A549 (cell line): ENCODE measurements at regions not wholly inside any gene's neighbourhood (a gene's known extent, or its start where the extent isn't known, plus 50 kb on each side); places are given as distances from the start of the nearest gene placed in this dataset.

Experiments used
- ATAC-seq, 2 experiments: fragments of 200-7000 bp in 1 of 2; fragments of >200 bp in 1 of 2; cut with Nextera tagmentation in 1 of 2; cut with Tn5 transposase in 1 of 2; 3 replicates each; pipeline versions ENCODE4 v1.8.0 to v1.9.1; 2018 to 2020; ENCODE audit warnings: mild to moderate bottlenecking in 1 of 2, moderate library complexity in 1 of 2
- CTCF ChIA-PET: fragments of 300-600 bp; sonication (Branson Sonifier 250); formaldehyde crosslinking; extraction: SDS; loops from one replicate; lab custom pipeline; 2021; ENCODE audit warnings: antibody characterized with exemption, inconsistent platforms; lab: Yijun Ruan, JAX
- POLR2A ChIA-PET: fragments of 350-600 bp; formaldehyde crosslinking; extraction: SDS; loops from one replicate; lab custom pipeline; 2021; ENCODE audit warnings: antibody characterized with exemption, inconsistent platforms; lab: Yijun Ruan, JAX
- DNase-seq, 2 experiments: peaks; one replicate each; pipeline versions ENCODE4 v3.0.0 to v3.0.0-alpha.2; 2011 to 2016; ENCODE audit warnings: low read depth in 1 of 2, low spot score in 1 of 2
- FAIRE-seq: peaks from 2 replicates; lab custom pipeline; 2011; peaks lifted over from hg19 to GRCh38; lab: Jason Lieb, UNC
- H3K27ac ChIP-seq, 2 experiments: fragments of >200 bp; sonication (Bioruptor Twin); formaldehyde crosslinking; 3 replicates each; pipeline ENCODE4 v1.5.1; 2016 to 2017
- H3K4me1 ChIP-seq: fragments of >200 bp; sonication (Bioruptor Twin); formaldehyde crosslinking; 3 replicates; pipeline ENCODE4 v1.6.1; 2016
- H3K4me2 ChIP-seq: fragments of >200 bp; sonication (Bioruptor Twin); formaldehyde crosslinking; 3 replicates; pipeline ENCODE4 v1.6.1; 2016
- H3K4me3 ChIP-seq: fragments of >200 bp; sonication (Bioruptor Twin); formaldehyde crosslinking; 3 replicates; pipeline ENCODE4 v1.5.1; 2016
- H3K9me3 ChIP-seq: fragments of >200 bp; sonication (Bioruptor Twin); formaldehyde crosslinking; 3 replicates; pipeline ENCODE4 v1.6.1; 2016
- ATOH8 ChIP-seq: fragments of 250-450 bp; sonication (Bioruptor Pico); IDR thresholded peaks from 2 replicates; pipeline ENCODE4 v1.5.0; 2020; ENCODE audit warnings: low read depth, mild to moderate bottlenecking, moderate library complexity
- CBX8 ChIP-seq: fragments of 200-600 bp; sonication (generic); IDR thresholded peaks from 2 replicates; pipeline ENCODE4 v1.6.1; 2016
- CHD2 ChIP-seq: fragments of 150-350 bp; IDR thresholded peaks from 2 replicates; pipeline ENCODE4 v1.6.1; 2014; ENCODE audit warnings: low read length; ENCODE audit not compliant: partially characterized antibody
- CHD4 ChIP-seq: fragments of 200-600 bp; sonication (generic); IDR thresholded peaks from 2 replicates; pipeline ENCODE4 v1.6.1; 2016; ENCODE audit warnings: antibody characterized with exemption, mild to moderate bottlenecking, borderline replicate concordance
- EHF ChIP-seq: fragments of 250-450 bp; sonication (Bioruptor Pico); IDR thresholded peaks from 2 replicates; pipeline ENCODE4 v1.5.0; 2020; ENCODE audit warnings: mild to moderate bottlenecking
- FOSB ChIP-seq: fragments of 250-450 bp; sonication (Bioruptor Pico); IDR thresholded peaks from 2 replicates; pipeline ENCODE4 v1.5.0; 2020; ENCODE audit warnings: mild to moderate bottlenecking, moderate library complexity
- HEYL ChIP-seq: fragments of 250-450 bp; sonication (Bioruptor Pico); IDR thresholded peaks from 2 replicates; pipeline ENCODE4 v1.8.0; 2021; ENCODE audit warnings: mild to moderate bottlenecking, moderate library complexity
- HOXA7 ChIP-seq: fragments of 250-450 bp; sonication (Bioruptor Pico); IDR thresholded peaks from 2 replicates; pipeline ENCODE4 v1.5.0; 2020; ENCODE audit warnings: mild to moderate bottlenecking, moderate library complexity
- HOXB5 ChIP-seq: fragments of 250-450 bp; sonication (Bioruptor Pico); IDR thresholded peaks from 2 replicates; pipeline ENCODE4 v1.5.0; 2020; ENCODE audit warnings: mild to moderate bottlenecking, moderate library complexity
- JUN ChIP-seq, 2 experiments: fragments of >200 bp; sonication (Bioruptor Twin); formaldehyde crosslinking; IDR thresholded peaks; 2 replicates in 1 of 2; 3 replicates in 1 of 2; pipeline ENCODE4 v1.6.1; 2016 to 2017
- JUNB ChIP-seq: fragments of >200 bp; sonication (Bioruptor Twin); formaldehyde crosslinking; IDR thresholded peaks from 2 replicates; pipeline ENCODE4 v1.6.1; 2016
- MAFK ChIP-seq: fragments of 450-650 bp; IDR thresholded peaks from 2 replicates; pipeline ENCODE4 v1.6.1; 2014; ENCODE audit not compliant: partially characterized antibody
- MAZ ChIP-seq: fragments of 150-350 bp; IDR thresholded peaks from 2 replicates; pipeline ENCODE4 v1.6.1; 2014; ENCODE audit warnings: antibody characterized with exemption, low read depth, low read length, borderline replicate concordance
- POLR2AphosphoS2 ChIP-seq: conservative IDR thresholded peaks from 2 replicates; pipeline ENCODE4 v1.6.1; 2012; ENCODE audit warnings: low read length, improper control_type of control experiment, inconsistent platforms
- RARB ChIP-seq: fragments of 250-450 bp; sonication (Bioruptor Pico); IDR thresholded peaks from 2 replicates; pipeline ENCODE4 v1.8.0; 2021; ENCODE audit warnings: mild to moderate bottlenecking, moderate library complexity
- ZC3H11A ChIP-seq: fragments of 450-650 bp; IDR thresholded peaks from 2 replicates; pipeline ENCODE4 v1.6.1; 2014; ENCODE audit warnings: antibody characterized with exemption, mild to moderate bottlenecking
- ZNF302 ChIP-seq: fragments of 250-450 bp; sonication (Bioruptor Pico); IDR thresholded peaks from 2 replicates; pipeline ENCODE4 v1.9.0; 2021; ENCODE audit warnings: inconsistent platforms, mild to moderate bottlenecking, moderate library complexity
- ZSCAN20 ChIP-seq: fragments of 250-450 bp; sonication (Bioruptor Pico); IDR thresholded peaks from 2 replicates; pipeline ENCODE4 v1.8.0; 2022; ENCODE audit warnings: mild to moderate bottlenecking, moderate library complexity
- WGBS: methylation state at CpG from one replicate; pipeline ENCODE4 v1.1.6; 2017; ENCODE audit errors: missing lambda C conversion rate; 5-methylcytosine and 5-hydroxymethylcytosine counted together
- TF ChIP-seq, protein P1 (sequence below): IDR thresholded peaks from 2 replicates; pipeline ENCODE4 v1.6.1; 2012
- TF ChIP-seq, protein P2 (sequence below): fragments of 450-650 bp; IDR thresholded peaks from 2 replicates; pipeline ENCODE4 v1.6.1; 2014; ENCODE audit warnings: antibody characterized with exemption
- TF ChIP-seq, protein P3 (sequence below): fragments of 150-350 bp; IDR thresholded peaks from 2 replicates; pipeline ENCODE4 v1.6.1; 2014; ENCODE audit warnings: low read depth, mild to moderate bottlenecking, low read length

- no peaks in the 10 kb centered on the region for H3K9me3 ChIP-seq
- TF ChIP-seq JUNB (no peak), RARB (CRISPR knock-in tag) (no peak), MAZ (no peak), JUN (IDR thresholded peaks at IDR 0.05) (no peak), HOXB5 (CRISPR knock-in tag) (no peak), ZC3H11A (no peak), HOXA7 (CRISPR knock-in tag) (no peak), MAFK (no peak), ATOH8 (CRISPR knock-in tag) (no peak)
- TF ChIP-seq, protein P1, sequence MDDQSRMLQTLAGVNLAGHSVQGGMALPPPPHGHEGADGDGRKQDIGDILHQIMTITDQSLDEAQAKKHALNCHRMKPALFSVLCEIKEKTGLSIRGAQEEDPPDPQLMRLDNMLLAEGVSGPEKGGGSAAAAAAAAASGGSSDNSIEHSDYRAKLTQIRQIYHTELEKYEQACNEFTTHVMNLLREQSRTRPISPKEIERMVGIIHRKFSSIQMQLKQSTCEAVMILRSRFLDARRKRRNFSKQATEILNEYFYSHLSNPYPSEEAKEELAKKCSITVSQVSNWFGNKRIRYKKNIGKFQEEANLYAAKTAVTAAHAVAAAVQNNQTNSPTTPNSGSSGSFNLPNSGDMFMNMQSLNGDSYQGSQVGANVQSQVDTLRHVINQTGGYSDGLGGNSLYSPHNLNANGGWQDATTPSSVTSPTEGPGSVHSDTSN, result no peak
- TF ChIP-seq, all 56 proteins: peak for 0
- no peak for ATAC-seq
- Histone ChIP-seq H3K27ac (no peak overlapping the region), H3K4me2 (no peak overlapping the region), H3K4me1 (no peaks in the 10 kb centered on the region), H3K4me3 (no peak overlapping the region)
- DNase-seq, result no peak
- 59% methylated on average over 3 of the region's 3 CpGs for WGBS
- CTCF ChIA-PET, result interaction anchor here (1.1 kb wide), 1 partner anchor 9 kb away, joined by 3 read pairs; no protein-coding TSS in a partner anchor
- no peak for FAIRE-seq
- POLR2A ChIA-PET, result no interaction called here
Observed at GRCh38 chr16:52078716-52079655, 468.0 kb downstream of the TOX3 start.

- 62% methylated on average over 5 of the region's 5 CpGs for WGBS
- no peak overlapping the region for H3K4me2 ChIP-seq
- H3K4me1 ChIP-seq, result no peaks in the 10 kb centered on the region
- CTCF ChIA-PET, result no interaction called here
- TF ChIP-seq FOSB (CRISPR knock-in tag) (no peak), POLR2AphosphoS2 (no peak), CBX8 (no peak), EHF (CRISPR knock-in tag) (no peak), CHD4 (no peak), HEYL (CRISPR knock-in tag) (no peak), CHD2 (no peak), MAFK (no peak), ZNF302 (CRISPR knock-in tag) (no peak), ZC3H11A (no peak), ATOH8 (CRISPR knock-in tag) (no peak), ZSCAN20 (CRISPR knock-in tag) (no peak)
- TF ChIP-seq, protein P2, sequence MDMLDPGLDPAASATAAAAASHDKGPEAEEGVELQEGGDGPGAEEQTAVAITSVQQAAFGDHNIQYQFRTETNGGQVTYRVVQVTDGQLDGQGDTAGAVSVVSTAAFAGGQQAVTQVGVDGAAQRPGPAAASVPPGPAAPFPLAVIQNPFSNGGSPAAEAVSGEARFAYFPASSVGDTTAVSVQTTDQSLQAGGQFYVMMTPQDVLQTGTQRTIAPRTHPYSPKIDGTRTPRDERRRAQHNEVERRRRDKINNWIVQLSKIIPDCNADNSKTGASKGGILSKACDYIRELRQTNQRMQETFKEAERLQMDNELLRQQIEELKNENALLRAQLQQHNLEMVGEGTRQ, result no peak
- TF ChIP-seq, protein P3, sequence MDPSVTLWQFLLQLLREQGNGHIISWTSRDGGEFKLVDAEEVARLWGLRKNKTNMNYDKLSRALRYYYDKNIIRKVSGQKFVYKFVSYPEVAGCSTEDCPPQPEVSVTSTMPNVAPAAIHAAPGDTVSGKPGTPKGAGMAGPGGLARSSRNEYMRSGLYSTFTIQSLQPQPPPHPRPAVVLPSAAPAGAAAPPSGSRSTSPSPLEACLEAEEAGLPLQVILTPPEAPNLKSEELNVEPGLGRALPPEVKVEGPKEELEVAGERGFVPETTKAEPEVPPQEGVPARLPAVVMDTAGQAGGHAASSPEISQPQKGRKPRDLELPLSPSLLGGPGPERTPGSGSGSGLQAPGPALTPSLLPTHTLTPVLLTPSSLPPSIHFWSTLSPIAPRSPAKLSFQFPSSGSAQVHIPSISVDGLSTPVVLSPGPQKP, result no peak
- TF ChIP-seq, all 56 proteins: peak for 0
- no peak for ATAC-seq
- Histone ChIP-seq H3K4me3 (no peak overlapping the region), H3K9me3 (no peaks in the 10 kb centered on the region), H3K27ac (no peak overlapping the region)
- no peak for DNase-seq
- POLR2A ChIA-PET, result no interaction called here
- FAIRE-seq, result no peak
Observed at GRCh38 chr16:52077607-52078006, 469.3 kb downstream of the TOX3 start.
